ENCODE measurements at regions not wholly inside any gene's neighbourhood (a gene's known extent, or its start where the extent isn't known, plus 50 kb on each side); places are given as distances from the start of the nearest gene placed in this dataset.
"Not testable (repeated sequence)": the region's sequence is repeated elsewhere in the genome, so short reads cannot be mapped to it uniquely, and the experiment has no call there.

DNA sequence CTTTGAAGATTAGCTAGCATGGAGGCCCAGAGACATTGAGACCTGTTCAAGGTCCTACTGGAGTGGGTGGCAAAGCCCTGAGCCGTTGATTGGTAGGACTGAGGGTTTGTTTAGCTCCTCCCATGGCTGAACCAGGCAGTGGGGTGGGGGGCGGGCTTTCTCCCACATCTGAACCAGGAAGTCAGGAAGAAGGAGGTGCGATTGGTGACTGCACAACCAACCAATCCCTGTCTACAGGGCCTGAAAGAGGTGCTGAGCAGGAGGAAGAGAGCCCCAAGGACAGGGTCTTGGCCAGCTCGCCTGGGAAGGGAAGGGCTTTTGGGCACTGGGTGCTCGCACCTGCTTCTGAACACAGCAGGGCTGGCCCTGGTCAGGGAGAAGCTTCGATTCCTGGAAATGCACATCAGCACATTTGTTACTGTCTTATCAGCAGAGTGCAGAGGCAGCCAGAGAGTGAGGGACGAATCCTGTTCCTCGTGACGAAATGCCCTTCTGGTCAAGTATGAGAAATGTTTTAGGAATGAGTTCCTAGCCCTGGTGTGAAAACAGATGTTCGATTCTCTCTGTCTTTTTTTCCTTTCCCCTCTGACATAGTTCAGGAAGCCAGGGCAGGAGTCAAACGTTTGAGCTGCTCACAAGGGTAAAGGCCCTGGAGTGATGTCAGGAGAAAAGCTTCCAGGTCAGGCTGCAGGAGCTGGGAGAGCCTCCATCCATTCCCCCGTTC lies 294.8 kb upstream of the KLF4 start:
- Histone ChIP-seq H4K20me1 (no peaks in the 10 kb centered on the region), H3K27me3 (no peaks in the 10 kb centered on the region), H3K4me2 (peak overlapping the region in 4 of 11 experiments; percentile 32 to 68 (median 62); a peak in 7 of 22 replicates), H3K9me3 (replicated peaks in 1 of 11) (peaks cover 0 to 10% (median under 1%) of the 10 kb centered on the region in 11 experiments; a peak in 7 of 22 replicates), H3K4me3 (no peak overlapping the region), H3K9ac (peak overlapping the region in 2 of 11 experiments; percentile 9 to 22; a peak in 2 of 22 replicates), H3K36me3 (no peaks in the 10 kb centered on the region), H3K4me1 (peaks cover 0 to 63% (median 18%) of the 10 kb centered on the region in 10 experiments; a peak in 15 of 20 replicates), H3K27ac (peak overlapping the region in 4 of 11 experiments; percentile 34 to 74 (median 52); a peak in 7 of 22 replicates)
- TF ChIP-seq Cebpa-rat (IDR thresholded peaks at IDR 0.05) = no peak

DNA sequence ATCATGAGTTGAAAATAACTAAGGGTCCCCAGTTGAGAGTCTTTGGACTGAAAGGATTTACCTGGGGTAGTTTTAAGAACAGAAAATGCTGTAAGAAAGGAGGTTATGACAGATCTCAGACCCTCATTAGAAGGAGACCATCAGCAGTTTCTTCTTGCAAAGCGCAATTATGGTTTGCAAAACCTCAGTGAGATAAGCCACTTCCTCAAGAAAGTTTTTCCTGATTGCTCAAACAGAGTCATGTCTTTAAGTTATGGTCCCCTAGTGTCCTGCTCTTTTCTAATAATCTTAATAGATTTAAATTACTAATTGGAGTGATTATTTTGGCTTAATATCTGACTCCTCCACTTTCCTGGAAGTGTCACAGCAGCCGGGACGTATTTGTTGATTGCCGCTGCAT lies 293.2 kb upstream of the KLF4 start:
- Histone ChIP-seq H3K9me3 (replicated peaks in 1 of 11) (peaks cover 0 to 14% (median 5%) of the 10 kb centered on the region in 11 experiments; a peak in 8 of 22 replicates), H4K20me1 (no peaks in the 10 kb centered on the region), H3K4me2 (peak overlapping the region in 10 of 11 experiments; percentile 15 to 87 (median 60); a peak in 18 of 22 replicates), H3K9ac (peak overlapping the region in 2 of 11 experiments; percentile 25 to 46; a peak in 2 of 22 replicates), H3K36me3 (no peaks in the 10 kb centered on the region; a peak in 1 of 22 replicates), H3K4me3 (no peak overlapping the region), H3K27me3 (no peaks in the 10 kb centered on the region), H3K4me1 (peaks cover 0 to 65% (median 18%) of the 10 kb centered on the region in 10 experiments; a peak in 15 of 20 replicates), H3K27ac (peak overlapping the region in 5 of 11 experiments; percentile 6 to 74 (median 54); a peak in 7 of 22 replicates)
- no peak for TF ChIP-seq Cebpa-rat (IDR thresholded peaks at IDR 0.05)

DNA sequence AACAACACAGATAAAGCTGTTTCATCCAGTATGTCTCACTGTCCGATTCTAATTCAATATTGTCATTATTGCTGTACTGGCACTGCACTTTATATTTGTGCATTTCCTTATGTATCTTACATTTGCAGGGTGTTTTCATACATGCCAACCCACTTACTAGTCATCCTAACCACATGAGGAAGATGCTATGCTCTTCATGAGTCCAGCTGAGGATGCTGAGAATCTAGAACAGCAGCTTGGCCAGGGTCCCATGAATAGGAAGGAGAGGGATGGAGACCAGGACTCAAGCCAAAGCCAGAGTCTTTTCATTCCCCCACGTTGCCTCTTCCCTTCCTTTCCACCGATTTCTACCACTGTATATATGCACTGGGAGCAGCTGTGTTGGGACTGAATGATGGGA lies 292.8 kb upstream of the KLF4 start:
- H3K4me2 ChIP-seq = peak overlapping the region in 10 of 11 experiments; percentile 15 to 87 (median 60); a peak in 16 of 22 replicates
- no peaks in the 10 kb centered on the region for H3K27me3 ChIP-seq
- H3K27ac ChIP-seq = peak overlapping the region in 5 of 11 experiments; percentile 6 to 74 (median 54); a peak in 6 of 22 replicates
- H4K20me1 ChIP-seq = no peaks in the 10 kb centered on the region
- H3K9ac ChIP-seq = peak overlapping the region in 2 of 11 experiments; percentile 25 to 46; a peak in 2 of 22 replicates
- H3K4me3 ChIP-seq = no peak overlapping the region
- no peak for TF ChIP-seq Cebpa-rat (IDR thresholded peaks at IDR 0.05)
- H3K36me3 ChIP-seq = no peaks in the 10 kb centered on the region; a peak in 1 of 22 replicates
- peaks cover 0 to 65% (median 18%) of the 10 kb centered on the region in 10 experiments; a peak in 15 of 20 replicates for H3K4me1 ChIP-seq
- peaks cover 0 to 14% (median 5%) of the 10 kb centered on the region in 11 experiments; a peak in 6 of 22 replicates for H3K9me3 ChIP-seq (replicated peaks in 1 of 11)

GRCh38 chr9:107780960-107781359 lies 291.4 kb upstream of the KLF4 start:
- H3K9me3 ChIP-seq (replicated peaks in 1 of 11) = peaks cover 0 to 14% (median 5%) of the 10 kb centered on the region in 11 experiments; a peak in 5 of 22 replicates
- no peak overlapping the region for H3K4me3 ChIP-seq
- H4K20me1 ChIP-seq = no peaks in the 10 kb centered on the region
- H3K9ac ChIP-seq = no peak overlapping the region
- H3K27me3 ChIP-seq = no peaks in the 10 kb centered on the region
- peaks cover 0 to 65% (median 18%) of the 10 kb centered on the region in 10 experiments; a peak in 15 of 20 replicates for H3K4me1 ChIP-seq
- H3K4me2 ChIP-seq = peak overlapping the region in 1 of 11 experiments; percentile 4; a peak in 2 of 22 replicates
- no peaks in the 10 kb centered on the region; a peak in 1 of 22 replicates for H3K36me3 ChIP-seq
- no peak overlapping the region for H3K27ac ChIP-seq
- no peak for TF ChIP-seq Cebpa-rat (IDR thresholded peaks at IDR 0.05)

- H3K9ac ChIP-seq = no peak overlapping the region
- peaks cover 0 to 14% (median 5%) of the 10 kb centered on the region in 11 experiments; a peak in 8 of 22 replicates for H3K9me3 ChIP-seq (replicated peaks in 1 of 11)
- H3K4me2 ChIP-seq = peak overlapping the region in 1 of 11 experiments; percentile 12; a peak in 2 of 22 replicates
- H3K4me1 ChIP-seq = peaks cover 0 to 61% (median 18%) of the 10 kb centered on the region in 10 experiments; a peak in 15 of 20 replicates
- no peaks in the 10 kb centered on the region for H3K27me3 ChIP-seq
- no peaks in the 10 kb centered on the region; a peak in 1 of 22 replicates for H3K36me3 ChIP-seq
- H3K4me3 ChIP-seq = no peak overlapping the region
- no peaks in the 10 kb centered on the region for H4K20me1 ChIP-seq
- no peak for TF ChIP-seq Cebpa-rat (IDR thresholded peaks at IDR 0.05)
- no peak overlapping the region for H3K27ac ChIP-seq
Measured at GRCh38 chr9:107779731-107780130, 290.2 kb upstream of the KLF4 start.

- H3K9ac ChIP-seq = no peak overlapping the region
- H3K27me3 ChIP-seq = no peaks in the 10 kb centered on the region
- H4K20me1 ChIP-seq = no peaks in the 10 kb centered on the region
- H3K9me3 ChIP-seq (replicated peaks in 1 of 11) = peaks cover 3 to 25% (median 13%) of the 10 kb centered on the region in 11 experiments; a peak in 20 of 22 replicates
- H3K4me2 ChIP-seq = peak overlapping the region in 2 of 11 experiments; percentile 12 to 31; a peak in 1 of 22 replicates
- H3K27ac ChIP-seq = no peak overlapping the region
- H3K4me3 ChIP-seq = no peak overlapping the region
- peaks cover 0 to 2% (median 0%) of the 10 kb centered on the region in 11 experiments; a peak in 3 of 22 replicates for H3K36me3 ChIP-seq
- no peak for TF ChIP-seq Cebpa-rat (IDR thresholded peaks at IDR 0.05)
- peaks cover 0 to 61% (median 20%) of the 10 kb centered on the region in 10 experiments; a peak in 15 of 20 replicates for H3K4me1 ChIP-seq
Measured at GRCh38 chr9:107778661-107779060, 289.1 kb upstream of the KLF4 start.

- H3K27me3 ChIP-seq, H3K9ac ChIP-seq, H3K4me3 ChIP-seq, H4K20me1 ChIP-seq: not testable (repeated sequence)
- peak overlapping the region in 4 of 11 experiments; percentile 5 to 45 (median 29); a peak in 6 of 22 replicates for H3K27ac ChIP-seq
- H3K4me1 ChIP-seq = peaks cover 0 to 19% (median 3%) of the 10 kb centered on the region in 10 experiments; a peak in 8 of 20 replicates
- peaks cover 24 to 44% (median 32%) of the 10 kb centered on the region in 11 experiments for H3K9me3 ChIP-seq (replicated peaks in 1 of 11)
- H3K36me3 ChIP-seq = peaks cover 0 to 13% (median 0%) of the 10 kb centered on the region in 11 experiments; a peak in 4 of 22 replicates
- H3K4me2 ChIP-seq = peak overlapping the region in 4 of 11 experiments; percentile 44 to 70 (median 51); a peak in 7 of 22 replicates
Measured at GRCh38 chr9:107774099-107774498, 284.5 kb upstream of the KLF4 start.

GRCh38 chr9:107772988-107773387 lies 283.4 kb upstream of the KLF4 start:
- Histone ChIP-seq H3K27me3 (no peaks in the 10 kb centered on the region), H3K4me3 (no peak overlapping the region; a peak in 1 of 20 replicates), H3K9me3 (replicated peaks in 1 of 11) (peaks cover 24 to 36% (median 30%) of the 10 kb centered on the region in 11 experiments), H3K36me3 (peaks cover 0 to 13% (median 0%) of the 10 kb centered on the region in 11 experiments; a peak in 4 of 22 replicates), H3K9ac (no peak overlapping the region), H3K4me1 (peaks cover 0 to 16% (median 3%) of the 10 kb centered on the region in 10 experiments; a peak in 8 of 20 replicates), H3K4me2 (no peak overlapping the region), H4K20me1 (no peaks in the 10 kb centered on the region), H3K27ac (no peak overlapping the region)
- no peak for TF ChIP-seq Cebpa-rat (IDR thresholded peaks at IDR 0.05)

DNA sequence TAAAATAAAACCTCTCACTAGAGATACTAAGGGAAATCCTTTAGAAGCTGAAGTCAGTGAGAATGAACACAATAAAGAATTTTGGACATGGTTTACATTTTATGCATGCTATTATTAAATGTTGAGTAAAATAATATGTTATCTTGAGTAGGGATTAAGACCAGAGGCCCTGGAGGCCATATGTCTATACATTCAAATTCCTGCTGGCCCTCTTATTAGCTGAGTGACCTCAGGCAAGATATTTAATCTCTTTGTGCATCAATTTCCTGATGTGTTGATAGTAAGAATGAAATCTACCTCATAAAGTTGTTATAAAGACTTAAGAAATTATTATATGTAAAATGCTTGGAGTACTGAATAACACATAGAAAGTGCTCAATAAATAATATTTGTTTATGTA lies 281.1 kb upstream of the KLF4 start:
- H3K4me2 ChIP-seq = no peak overlapping the region
- no peak overlapping the region for H3K4me3 ChIP-seq
- TF ChIP-seq Cebpa-rat (IDR thresholded peaks at IDR 0.05) = no peak
- H4K20me1 ChIP-seq = no peaks in the 10 kb centered on the region
- H3K9me3 ChIP-seq (replicated peaks in 1 of 11) = peaks cover 24 to 36% (median 30%) of the 10 kb centered on the region in 11 experiments
- H3K9ac ChIP-seq = no peak overlapping the region
- H3K27me3 ChIP-seq = no peaks in the 10 kb centered on the region
- H3K27ac ChIP-seq = no peak overlapping the region
- H3K4me1 ChIP-seq = peaks cover 0 to 21% (median 3%) of the 10 kb centered on the region in 10 experiments; a peak in 8 of 20 replicates
- peaks cover 0 to 13% (median 0%) of the 10 kb centered on the region in 11 experiments; a peak in 4 of 22 replicates for H3K36me3 ChIP-seq

Measured in BLaER1 treated with 17β-estradiol and CSF1 and Interleukin-3, amounts not matched to agents 10 nM and 100 nM (cell line).